Coronary artery (tissue), 2 donors: ENCODE measurements at regions not wholly inside any gene's neighbourhood (a gene's known extent, or its start where the extent isn't known, plus 50 kb on each side); places are given as distances from the start of the nearest gene placed in this dataset.

Experiments used
- DNase-seq: peaks from one replicate; pipeline ENCODE4 v3.0.0-alpha.2; 2017; ENCODE audit warnings: low spot score
- H3K27ac ChIP-seq, 2 donors: fragments of 200-600 bp; sonication (generic); one replicate each; pipeline ENCODE4 v1.5.1; 2016 to 2019
- H3K4me3 ChIP-seq: fragments of 200-600 bp; sonication (generic); 2 replicates; pipeline ENCODE4 v1.5.1; 2016; ENCODE audit warnings: mild to moderate bottlenecking, moderate library complexity
- CTCF ChIP-seq: fragments of 200-600 bp; sonication (generic); IDR thresholded peaks from one replicate; pipeline ENCODE4 v1.5.1; 2019; ENCODE audit warnings: antibody characterized with exemption

DNA sequence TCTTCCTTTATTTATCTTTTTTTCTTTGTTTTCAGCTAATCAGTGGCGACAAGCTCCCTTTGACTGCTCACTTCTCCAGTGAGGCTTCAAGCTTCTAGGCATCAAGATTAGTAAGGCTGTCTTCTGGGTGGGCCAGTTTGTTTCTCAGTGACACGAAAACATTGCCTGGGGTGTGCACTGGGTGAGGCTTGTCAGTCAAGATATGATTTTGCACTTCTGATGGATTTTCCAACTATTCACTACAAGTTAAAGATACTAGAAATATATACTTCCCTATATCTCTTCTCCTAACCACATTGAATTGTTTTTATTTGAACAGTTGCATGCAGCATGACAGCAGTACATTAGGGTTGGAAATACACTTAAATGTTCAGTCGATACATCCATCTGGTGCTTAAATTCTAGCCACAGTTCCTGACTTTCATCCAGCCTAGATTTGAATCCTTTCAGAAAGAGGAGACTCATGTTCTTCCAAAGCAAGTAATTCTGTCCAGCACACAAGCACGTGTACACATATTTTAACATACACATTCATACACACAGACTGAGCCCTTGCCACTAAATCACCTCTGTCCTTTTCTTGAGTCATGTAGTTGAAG, 275.6 kb upstream of the NOVA1 start:
- Histone ChIP-seq H3K4me3 (no peak overlapping the region), H3K27ac (no peak overlapping the region)
- no peak for TF ChIP-seq CTCF
- no peak for DNase-seq

GRCh38 chr14:26887847-26888246, 290.0 kb upstream of the NOVA1 start:
- no peak overlapping the region for H3K4me3 ChIP-seq
- peak overlapping the region in 1 of 2 donors; percentile 32 for H3K27ac ChIP-seq
- peak; percentile 73 for DNase-seq
- no peak for TF ChIP-seq CTCF

DNA sequence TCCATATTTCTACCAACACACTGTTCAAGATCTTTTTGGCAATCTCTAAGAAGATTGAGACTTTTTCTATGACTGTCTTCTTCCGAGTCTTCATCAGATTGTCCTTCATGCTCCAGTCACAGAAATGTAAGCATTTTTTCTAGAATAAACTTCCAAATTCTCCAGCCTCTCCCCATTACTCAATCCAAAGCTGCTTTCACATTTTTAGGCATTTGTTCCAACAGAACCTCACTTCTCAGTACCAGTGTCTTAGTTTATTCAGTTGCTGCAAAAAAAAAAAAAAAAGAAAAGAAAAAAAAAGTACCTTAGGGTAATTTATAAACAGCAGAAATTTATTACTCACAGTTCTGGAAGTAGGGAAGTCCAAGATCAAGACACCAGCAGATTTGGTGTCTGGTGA, 290.8 kb upstream of the NOVA1 start:
- no peak for TF ChIP-seq CTCF

GRCh38 chr14:26896447-26896846, 298.6 kb upstream of the NOVA1 start:
- DNase-seq: no peak
- Histone ChIP-seq H3K27ac (no peak overlapping the region), H3K4me3 (no peak overlapping the region)
- TF ChIP-seq CTCF: no peak

More for the DNA sequence above, 290.8 kb upstream of the NOVA1 start:
- DNase-seq: no peak
- Histone ChIP-seq H3K27ac (peak overlapping the region in 1 of 2 donors; percentile 49), H3K4me3 (no peak overlapping the region)

DNA sequence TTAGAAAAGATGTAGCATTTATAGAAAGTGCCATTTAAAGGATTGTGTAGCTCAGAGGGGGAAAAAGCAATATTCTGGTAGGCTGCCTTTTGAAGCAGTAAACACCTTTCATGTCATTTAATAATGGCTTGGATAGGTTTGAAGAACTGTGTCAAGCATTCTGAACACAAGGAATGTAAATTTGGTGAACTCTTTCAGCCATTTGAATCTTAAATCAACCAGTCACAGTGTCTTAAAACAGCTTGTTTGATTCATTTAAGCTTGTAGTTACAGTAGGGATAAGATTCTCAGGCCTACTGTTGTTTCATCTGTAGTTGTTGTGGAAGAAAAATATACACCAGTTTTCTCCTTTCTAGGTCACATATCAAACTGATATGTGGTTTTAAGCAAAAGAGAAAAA, 299.4 kb upstream of the NOVA1 start:
- no peak overlapping the region for H3K4me3 ChIP-seq
- DNase-seq: no peak
- TF ChIP-seq CTCF: no peak
- no peak overlapping the region for H3K27ac ChIP-seq

- no peak overlapping the region for H3K27ac ChIP-seq
- no peak overlapping the region for H3K4me3 ChIP-seq
- no peak for TF ChIP-seq CTCF
- DNase-seq: no peak
These were observed 307.4 kb upstream of the NOVA1 start for GRCh38 chr14:26905229-26905628.

DNA sequence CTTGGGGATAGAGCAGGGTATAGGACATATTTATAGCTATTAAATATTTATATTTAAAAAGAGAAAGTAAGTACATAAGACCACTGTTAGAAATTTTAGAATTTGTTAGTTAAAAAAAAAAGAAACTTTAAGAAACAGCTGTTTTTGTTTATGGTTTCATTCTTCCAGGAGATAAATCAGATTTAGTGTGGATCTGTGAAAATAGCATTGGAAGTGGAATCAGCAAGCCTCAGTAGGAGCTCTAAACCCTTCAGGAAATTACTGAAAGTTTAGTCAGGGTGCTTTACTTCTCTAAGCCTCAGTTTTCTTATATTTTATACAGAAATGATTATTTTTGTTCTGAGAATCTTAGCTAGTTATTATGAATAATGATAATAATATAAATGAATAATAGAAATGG, 316.0 kb upstream of the NOVA1 start:
- DNase-seq: no peak
- no peak overlapping the region for H3K4me3 ChIP-seq
- no peak for TF ChIP-seq CTCF
- no peak overlapping the region for H3K27ac ChIP-seq
